GM12878 (cell line): ENCODE measurements at regions not wholly inside any gene's neighbourhood (a gene's known extent, or its start where the extent isn't known, plus 50 kb on each side); places are given as distances from the start of the nearest gene placed in this dataset.
A peak's percentile ranks its signal among the peaks of the same experiment; 100 is the strongest.

Source experiments
- ATF7 ChIP-seq: fragments of 450-650 bp; IDR thresholded peaks from 2 replicates; pipeline ENCODE4 v1.6.1; 2016; ENCODE audit warnings: low read depth, mild to moderate bottlenecking
- BHLHE40 ChIP-seq, 2 experiments: fragments of 450-650 bp in 1 of 2; IDR thresholded peaks; 2 replicates each; pipeline ENCODE4 v1.6.1; 2011 to 2017; ENCODE audit warnings: low read depth in 2 of 2, borderline replicate concordance in 1 of 2, improper control_type of control experiment in 1 of 2, low read length in 1 of 2, mild to moderate bottlenecking in 1 of 2
- CHD4 ChIP-seq: fragments of 200-600 bp; sonication (generic); IDR thresholded peaks from 2 replicates; pipeline ENCODE4 v1.6.1; 2016; ENCODE audit warnings: mild to moderate bottlenecking
- CREM ChIP-seq: IDR thresholded peaks from 2 replicates; pipeline ENCODE4 v1.6.1; 2014; ENCODE audit warnings: antibody characterized with exemption, low read depth
- CTCF ChIP-seq, 3 experiments: IDR thresholded peaks in 2 of 3; conservative IDR thresholded peaks in 1 of 3; 2 replicates each; pipeline ENCODE4 v1.5.1; 2011; ENCODE audit warnings: low read depth in 3 of 3, low read length in 3 of 3, mild to moderate bottlenecking in 3 of 3, control low read depth in 2 of 3, moderate library complexity in 2 of 3, inconsistent platforms in 1 of 3, mixed read lengths in 1 of 3; ENCODE audit not compliant: control insufficient read depth in 2 of 3, insufficient read depth in 1 of 3; ENCODE audit errors: extremely low read depth in 1 of 3
- GABPA ChIP-seq: IDR thresholded peaks from 2 replicates; pipeline ENCODE4 v1.6.1; 2014; ENCODE audit warnings: antibody characterized with exemption, low read depth, mild to moderate bottlenecking, inconsistent platforms
- MYC ChIP-seq: IDR thresholded peaks from 2 replicates; pipeline ENCODE4 v1.6.1; 2011; ENCODE audit warnings: mild to moderate bottlenecking, low read length, moderate library complexity, inconsistent platforms; ENCODE audit not compliant: insufficient read depth, insufficient replicate concordance, insufficient read length, severe bottlenecking
- NBN ChIP-seq: fragments of 450-650 bp; IDR thresholded peaks from 2 replicates; pipeline ENCODE4 v1.6.1; 2016
- POLR2A ChIP-seq: IDR thresholded peaks from 2 replicates; pipeline ENCODE4 v1.6.1; 2011; ENCODE audit warnings: low read depth, mild to moderate bottlenecking, low read length
- SIN3A ChIP-seq: IDR thresholded peaks from 2 replicates; pipeline ENCODE4 v1.6.1; 2012; ENCODE audit warnings: low read depth, low read length, improper control_type of control experiment
- SMAD1 ChIP-seq: fragments of 450-650 bp; IDR thresholded peaks from 2 replicates; pipeline ENCODE4 v1.6.1; 2018; ENCODE audit warnings: mild to moderate bottlenecking, low read depth; ENCODE audit not compliant: partially characterized antibody
- TARDBP ChIP-seq: IDR thresholded peaks from 2 replicates; pipeline ENCODE4 v1.6.1; 2016; ENCODE audit warnings: borderline replicate concordance
- ZBTB40 ChIP-seq: fragments of 450-650 bp; IDR thresholded peaks from 2 replicates; pipeline ENCODE4 v1.6.1; 2016; ENCODE audit warnings: mild to moderate bottlenecking, moderate library complexity, borderline replicate concordance
- TF ChIP-seq, protein P1 (sequence below): IDR thresholded peaks from 2 replicates; pipeline ENCODE4 v1.6.1; 2012; ENCODE audit warnings: mild to moderate bottlenecking, low read depth, low read length
- TF ChIP-seq, protein P2 (sequence below): fragments of 450-650 bp; formaldehyde crosslinking; IDR thresholded peaks from 2 replicates; pipeline ENCODE4 v1.4.0; 2020; ENCODE audit warnings: mild to moderate bottlenecking, moderate library complexity
- TF ChIP-seq, protein P3 (sequence below): IDR thresholded peaks from 2 replicates; pipeline ENCODE4 v1.6.1; 2011; ENCODE audit warnings: low read depth, low read length, improper control_type of control experiment, borderline replicate concordance

GRCh38 chr2:196263181-196263747 is 91.9 kb upstream of the STK17B start (continued):
- TF ChIP-seq, protein P1, sequence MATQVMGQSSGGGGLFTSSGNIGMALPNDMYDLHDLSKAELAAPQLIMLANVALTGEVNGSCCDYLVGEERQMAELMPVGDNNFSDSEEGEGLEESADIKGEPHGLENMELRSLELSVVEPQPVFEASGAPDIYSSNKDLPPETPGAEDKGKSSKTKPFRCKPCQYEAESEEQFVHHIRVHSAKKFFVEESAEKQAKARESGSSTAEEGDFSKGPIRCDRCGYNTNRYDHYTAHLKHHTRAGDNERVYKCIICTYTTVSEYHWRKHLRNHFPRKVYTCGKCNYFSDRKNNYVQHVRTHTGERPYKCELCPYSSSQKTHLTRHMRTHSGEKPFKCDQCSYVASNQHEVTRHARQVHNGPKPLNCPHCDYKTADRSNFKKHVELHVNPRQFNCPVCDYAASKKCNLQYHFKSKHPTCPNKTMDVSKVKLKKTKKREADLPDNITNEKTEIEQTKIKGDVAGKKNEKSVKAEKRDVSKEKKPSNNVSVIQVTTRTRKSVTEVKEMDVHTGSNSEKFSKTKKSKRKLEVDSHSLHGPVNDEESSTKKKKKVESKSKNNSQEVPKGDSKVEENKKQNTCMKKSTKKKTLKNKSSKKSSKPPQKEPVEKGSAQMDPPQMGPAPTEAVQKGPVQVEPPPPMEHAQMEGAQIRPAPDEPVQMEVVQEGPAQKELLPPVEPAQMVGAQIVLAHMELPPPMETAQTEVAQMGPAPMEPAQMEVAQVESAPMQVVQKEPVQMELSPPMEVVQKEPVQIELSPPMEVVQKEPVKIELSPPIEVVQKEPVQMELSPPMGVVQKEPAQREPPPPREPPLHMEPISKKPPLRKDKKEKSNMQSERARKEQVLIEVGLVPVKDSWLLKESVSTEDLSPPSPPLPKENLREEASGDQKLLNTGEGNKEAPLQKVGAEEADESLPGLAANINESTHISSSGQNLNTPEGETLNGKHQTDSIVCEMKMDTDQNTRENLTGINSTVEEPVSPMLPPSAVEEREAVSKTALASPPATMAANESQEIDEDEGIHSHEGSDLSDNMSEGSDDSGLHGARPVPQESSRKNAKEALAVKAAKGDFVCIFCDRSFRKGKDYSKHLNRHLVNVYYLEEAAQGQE, result 0 out of 2 replicates have a peak, but pooled peaks have one; percentile 12
- no peak for TF ChIP-seq MYC
- TF ChIP-seq, protein P2, sequence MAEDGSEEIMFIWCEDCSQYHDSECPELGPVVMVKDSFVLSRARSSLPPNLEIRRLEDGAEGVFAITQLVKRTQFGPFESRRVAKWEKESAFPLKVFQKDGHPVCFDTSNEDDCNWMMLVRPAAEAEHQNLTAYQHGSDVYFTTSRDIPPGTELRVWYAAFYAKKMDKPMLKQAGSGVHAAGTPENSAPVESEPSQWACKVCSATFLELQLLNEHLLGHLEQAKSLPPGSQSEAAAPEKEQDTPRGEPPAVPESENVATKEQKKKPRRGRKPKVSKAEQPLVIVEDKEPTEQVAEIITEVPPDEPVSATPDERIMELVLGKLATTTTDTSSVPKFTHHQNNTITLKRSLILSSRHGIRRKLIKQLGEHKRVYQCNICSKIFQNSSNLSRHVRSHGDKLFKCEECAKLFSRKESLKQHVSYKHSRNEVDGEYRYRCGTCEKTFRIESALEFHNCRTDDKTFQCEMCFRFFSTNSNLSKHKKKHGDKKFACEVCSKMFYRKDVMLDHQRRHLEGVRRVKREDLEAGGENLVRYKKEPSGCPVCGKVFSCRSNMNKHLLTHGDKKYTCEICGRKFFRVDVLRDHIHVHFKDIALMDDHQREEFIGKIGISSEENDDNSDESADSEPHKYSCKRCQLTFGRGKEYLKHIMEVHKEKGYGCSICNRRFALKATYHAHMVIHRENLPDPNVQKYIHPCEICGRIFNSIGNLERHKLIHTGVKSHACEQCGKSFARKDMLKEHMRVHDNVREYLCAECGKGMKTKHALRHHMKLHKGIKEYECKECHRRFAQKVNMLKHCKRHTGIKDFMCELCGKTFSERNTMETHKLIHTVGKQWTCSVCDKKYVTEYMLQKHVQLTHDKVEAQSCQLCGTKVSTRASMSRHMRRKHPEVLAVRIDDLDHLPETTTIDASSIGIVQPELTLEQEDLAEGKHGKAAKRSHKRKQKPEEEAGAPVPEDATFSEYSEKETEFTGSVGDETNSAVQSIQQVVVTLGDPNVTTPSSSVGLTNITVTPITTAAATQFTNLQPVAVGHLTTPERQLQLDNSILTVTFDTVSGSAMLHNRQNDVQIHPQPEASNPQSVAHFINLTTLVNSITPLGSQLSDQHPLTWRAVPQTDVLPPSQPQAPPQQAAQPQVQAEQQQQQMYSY (CRISPR knock-in tag), result no peak
- TF ChIP-seq SMAD1, result peak; percentile 72
- TF ChIP-seq POLR2A, result 0 out of 2 replicates have a peak, but pooled peaks have one; percentile 31
- peak; percentile 28 to 42; a peak in 2 of 4 replicates for TF ChIP-seq BHLHE40 (IDR thresholded peaks at IDR 0.05; ENCODE audit: borderline replicate concordance in 1 of 2, low read depth in 2 of 2, low read length in 1 of 2)
- TF ChIP-seq CHD4, result no peak
- TF ChIP-seq NBN, result peak; percentile 73
- TF ChIP-seq ZBTB40, result no peak
- no peak for TF ChIP-seq SIN3A
- TF ChIP-seq ATF7, result peak; percentile 74
- no peak for TF ChIP-seq TARDBP
- no peak for TF ChIP-seq CREM
- no peak for TF ChIP-seq CTCF (IDR thresholded peaks at IDR 0.05 in 2 of 3, conservative IDR thresholded peaks at IDR 0.05 in 1 of 3; ENCODE audit: control insufficient read depth in 2 of 3, extremely low read depth in 1 of 3, insufficient read depth in 1 of 3, low read depth in 3 of 3, low read length in 3 of 3)
- TF ChIP-seq, protein P3, sequence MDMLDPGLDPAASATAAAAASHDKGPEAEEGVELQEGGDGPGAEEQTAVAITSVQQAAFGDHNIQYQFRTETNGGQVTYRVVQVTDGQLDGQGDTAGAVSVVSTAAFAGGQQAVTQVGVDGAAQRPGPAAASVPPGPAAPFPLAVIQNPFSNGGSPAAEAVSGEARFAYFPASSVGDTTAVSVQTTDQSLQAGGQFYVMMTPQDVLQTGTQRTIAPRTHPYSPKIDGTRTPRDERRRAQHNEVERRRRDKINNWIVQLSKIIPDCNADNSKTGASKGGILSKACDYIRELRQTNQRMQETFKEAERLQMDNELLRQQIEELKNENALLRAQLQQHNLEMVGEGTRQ, result no peak
- no peak for TF ChIP-seq GABPA
